NCI-H526 (cell line): ENCODE measurements at regions not wholly inside any gene's neighbourhood (a gene's known extent, or its start where the extent isn't known, plus 50 kb on each side); places are given as distances from the start of the nearest gene placed in this dataset.
A peak's percentile ranks its signal among the peaks of the same experiment; 100 is the strongest.

Experiments
- DNase-seq, 2 experiments: peaks; one replicate each; lab custom pipeline; 2025; lab: John Stamatoyannopoulos, UW

GRCh38 chr7:30212701-30213111 lies 71.7 kb upstream of the ZNRF2 start:
- peak; percentile 51 to 57 for DNase-seq

GRCh38 chr7:30213637-30214036 lies 70.8 kb upstream of the ZNRF2 start:
- DNase-seq: no peak

GRCh38 chr7:30214651-30215137 lies 69.7 kb upstream of the ZNRF2 start:
- DNase-seq: no peak

- DNase-seq: no peak
These were observed 62.6 kb upstream of the ZNRF2 start for GRCh38 chr7:30221764-30222163.

- no peak for DNase-seq
These were observed 61.7 kb upstream of the ZNRF2 start for GRCh38 chr7:30222515-30223215.

- DNase-seq: no peak
These were observed 60.5 kb upstream of the ZNRF2 start for GRCh38 chr7:30223896-30224295.

- DNase-seq: no peak
These were observed 59.8 kb upstream of the ZNRF2 start for GRCh38 chr7:30224511-30225062.

- DNase-seq: peak in 1 of 2 experiments; percentile 2
These were observed 58.4 kb upstream of the ZNRF2 start for GRCh38 chr7:30225863-30226613.

- DNase-seq: peak; percentile 73 to 87
These were observed 57.7 kb upstream of the ZNRF2 start for GRCh38 chr7:30226614-30227268.

GRCh38 chr7:30231271-30231670 lies 53.1 kb upstream of the ZNRF2 start:
- DNase-seq: no peak

GRCh38 chr7:30232391-30232790 lies 52.0 kb upstream of the ZNRF2 start:
- no peak for DNase-seq
